CD14-positive monocyte (primary cell): ENCODE measurements at regions not wholly inside any gene's neighbourhood (a gene's known extent, or its start where the extent isn't known, plus 50 kb on each side); places are given as distances from the start of the nearest gene placed in this dataset.

Experiments
- DNase-seq, 3 donors: peaks; one replicate each; pipeline ENCODE4 v3.0.0-alpha.2; 2011 to 2022
- H2AFZ ChIP-seq: 2 replicates; pipeline ENCODE4 v1.6.0; 2012; ENCODE audit warnings: mild to moderate bottlenecking, low read depth, low read length, inconsistent platforms; ENCODE audit not compliant: insufficient read depth, poor library complexity, severe bottlenecking
- H3K27ac ChIP-seq, 2 donors: 1 replicate in 1 of 2; 2 replicates in 1 of 2; pipeline ENCODE4 v1.5.1; 2012 to 2013; ENCODE audit warnings: low read length in 2 of 2, control low read depth in 1 of 2, inconsistent platforms in 1 of 2, low read depth in 1 of 2, mild to moderate bottlenecking in 1 of 2
- H3K27me3 ChIP-seq, 2 donors: one replicate each; pipeline versions ENCODE4 v1.6.0 to v1.6.1; 2011 to 2013; ENCODE audit warnings: low read length in 2 of 2; ENCODE audit not compliant: control insufficient read depth in 2 of 2, insufficient read depth in 2 of 2
- H3K36me3 ChIP-seq, 2 donors: replicated peaks in 1 of 2; 1 replicate in 1 of 2; 2 replicates in 1 of 2; pipeline versions ENCODE4 v1.5.1 to v1.6.1; 2012 to 2013; ENCODE audit warnings: low read length in 2 of 2, control low read depth in 1 of 2, inconsistent platforms in 1 of 2, mild to moderate bottlenecking in 1 of 2; ENCODE audit not compliant: insufficient read depth in 2 of 2, control insufficient read depth in 1 of 2
- H3K4me1 ChIP-seq, 2 donors: 1 replicate in 1 of 2; 2 replicates in 1 of 2; pipeline versions ENCODE4 v1.5.1 to v1.6.1; 2012 to 2013; ENCODE audit warnings: low read length in 2 of 2, control low read depth in 1 of 2, inconsistent platforms in 1 of 2, mild to moderate bottlenecking in 1 of 2, moderate library complexity in 1 of 2; ENCODE audit not compliant: insufficient read depth in 2 of 2, control insufficient read depth in 1 of 2
- H3K4me2 ChIP-seq: replicated peaks from 2 replicates; pipeline ENCODE3; 2012; ENCODE audit warnings: low read length, moderate library complexity, mild to moderate bottlenecking; ENCODE audit not compliant: poor library complexity, severe bottlenecking; ENCODE audit errors: extremely low read depth
- H3K4me3 ChIP-seq, 3 experiments: fragments of 200-600 bp in 1 of 3; sonication (generic) in 1 of 3; replicated peaks in 1 of 3; 1 replicate in 2 of 3; 2 replicates in 1 of 3; pipeline ENCODE4 v1.5.1; 2011 to 2013; ENCODE audit warnings: low read length in 3 of 3, mild to moderate bottlenecking in 3 of 3, control low read depth in 2 of 3, low read depth in 2 of 3, inconsistent platforms in 1 of 3, moderate library complexity in 1 of 3
- H3K79me2 ChIP-seq: 2 replicates; pipeline ENCODE4 v1.6.0; 2012; ENCODE audit warnings: mild to moderate bottlenecking, control low read depth, inconsistent platforms, low read length, moderate library complexity; ENCODE audit not compliant: insufficient read depth
- H3K9ac ChIP-seq: 2 replicates; pipeline ENCODE4 v1.6.0; 2017; ENCODE audit warnings: low read length, mild to moderate bottlenecking; ENCODE audit not compliant: insufficient read depth, poor library complexity, severe bottlenecking
- H3K9me3 ChIP-seq, 2 donors: replicated peaks in 1 of 2; 1 replicate in 1 of 2; 2 replicates in 1 of 2; pipeline versions ENCODE4 v1.5.1 to v1.6.1; 2012 to 2013; ENCODE audit warnings: low read length in 2 of 2, control low read depth in 1 of 2; ENCODE audit not compliant: control insufficient read depth in 1 of 2, insufficient read depth in 1 of 2
- H4K20me1 ChIP-seq: 2 replicates; pipeline ENCODE4 v1.6.0; 2012; ENCODE audit warnings: mild to moderate bottlenecking, low read length, control low read depth, moderate library complexity; ENCODE audit not compliant: insufficient read depth
- H3K27ac Mint-ChIP-seq, 7 donors: one replicate each; pipeline ENCODE4 v1.8.0; 2020; ENCODE audit warnings: mild to moderate bottlenecking in 7 of 7, mixed read lengths in 7 of 7, moderate library complexity in 6 of 7, inconsistent platforms in 2 of 7
- H3K27me3 Mint-ChIP-seq, 3 donors: one replicate each; pipeline ENCODE4 v1.8.0; 2021 to 2022; ENCODE audit warnings: low read depth in 3 of 3, mild to moderate bottlenecking in 3 of 3, mixed read lengths in 3 of 3, moderate library complexity in 3 of 3, inconsistent platforms in 1 of 3
- H3K36me3 Mint-ChIP-seq, 2 donors: one replicate each; pipeline ENCODE4 v1.8.0; 2020; ENCODE audit warnings: mixed read lengths in 2 of 2, inconsistent platforms in 1 of 2, mild to moderate bottlenecking in 1 of 2
- H3K4me1 Mint-ChIP-seq: one replicate; pipeline ENCODE4 v1.8.0; 2020; ENCODE audit warnings: mild to moderate bottlenecking, mixed read lengths
- H3K4me3 Mint-ChIP-seq, 2 donors: one replicate each; pipeline ENCODE4 v1.8.0; 2020; ENCODE audit warnings: mild to moderate bottlenecking in 2 of 2, mixed read lengths in 2 of 2, moderate library complexity in 1 of 2
- H3K9me3 Mint-ChIP-seq, 7 donors: one replicate each; pipeline ENCODE4 v1.8.0; 2020 to 2022; ENCODE audit warnings: mixed read lengths in 7 of 7, mild to moderate bottlenecking in 6 of 7, moderate library complexity in 6 of 7, inconsistent platforms in 2 of 7
- CTCF ChIP-seq: fragments of 200-600 bp; IDR thresholded peaks from one replicate; pipeline ENCODE4 v1.8.0; 2022; ENCODE audit warnings: antibody characterized with exemption, mild to moderate bottlenecking
- WGBS: methylation state at CpG from one replicate; pipeline ENCODE4 v1.1.5; 2013; ENCODE audit warnings: missing lambda C conversion rate; ENCODE audit not compliant: insufficient coverage; 5-methylcytosine and 5-hydroxymethylcytosine counted together
- intact Hi-C, 2 donors: fragments of 100-400 bp; cut with micrococcal nuclease; formaldehyde crosslinking; loops; one replicate each; pipeline versions ENCODE4 v1.15.0 to v1.15.1; 2023

GRCh38 chr9:102514541-102514940 lies 480.6 kb upstream of the CYLC2 start:
- H3K4me1 ChIP-seq, result no peaks in the 10 kb centered on the region
- intact Hi-C loops, result no loop called here
- no peak for DNase-seq
- no peak overlapping the region for H3K4me2 ChIP-seq
- 80% methylated on average over 1 of the region's 9 CpGs for WGBS
- no peaks in the 10 kb centered on the region for H4K20me1 ChIP-seq
- no peaks in the 10 kb centered on the region for H3K36me3 ChIP-seq
- Mint-ChIP-seq H3K9me3 (peaks cover 0 to 2% (median 0%) of the 10 kb centered on the region in 7 donors), H3K4me3 (no peak overlapping the region), H3K27me3 (peaks cover 0 to 2% (median 0%) of the 10 kb centered on the region in 3 donors), H3K4me1 (no peaks in the 10 kb centered on the region), H3K27ac (no peak overlapping the region), H3K36me3 (no peaks in the 10 kb centered on the region)
- H2AFZ ChIP-seq, result no peak overlapping the region
- no peaks in the 10 kb centered on the region for H3K79me2 ChIP-seq
- no peaks in the 10 kb centered on the region for H3K27me3 ChIP-seq
- H3K9ac ChIP-seq, result no peak overlapping the region
- no peak for TF ChIP-seq CTCF
- H3K4me3 ChIP-seq, result no peak overlapping the region
- H3K9me3 ChIP-seq, result no peaks in the 10 kb centered on the region
- no peak overlapping the region for H3K27ac ChIP-seq

- H3K4me3 Mint-ChIP-seq, result no peak overlapping the region
Measured at GRCh38 chr9:102507044-102507687, 488.0 kb upstream of the CYLC2 start.

More at GRCh38 chr9:102507044-102507687, 488.0 kb upstream of the CYLC2 start:
- Histone ChIP-seq H3K79me2 (no peaks in the 10 kb centered on the region), H3K4me1 (no peaks in the 10 kb centered on the region), H3K4me3 (no peak overlapping the region), H2AFZ (no peak overlapping the region), H4K20me1 (no peaks in the 10 kb centered on the region), H3K27ac (no peak overlapping the region), H3K9me3 (peaks cover 0 to 3% of the 10 kb centered on the region in 2 donors), H3K4me2 (no peak overlapping the region), H3K9ac (no peak overlapping the region), H3K36me3 (no peaks in the 10 kb centered on the region), H3K27me3 (no peaks in the 10 kb centered on the region)
- peaks cover 0 to 2% (median 0%) of the 10 kb centered on the region in 3 donors for H3K27me3 Mint-ChIP-seq
- no peak overlapping the region for H3K27ac Mint-ChIP-seq
- WGBS, result no CpG with 5 or more reads among the region's 2 CpGs
- no peaks in the 10 kb centered on the region for H3K36me3 Mint-ChIP-seq
- no peak for TF ChIP-seq CTCF
- H3K9me3 Mint-ChIP-seq, result peaks cover 0 to 4% (median 0%) of the 10 kb centered on the region in 7 donors
- DNase-seq, result no peak
- no peaks in the 10 kb centered on the region for H3K4me1 Mint-ChIP-seq
- intact Hi-C loops, result no loop called here
